ENCODE measurements at regions not wholly inside any gene's neighbourhood (a gene's known extent, or its start where the extent isn't known, plus 50 kb on each side); places are given as distances from the start of the nearest gene placed in this dataset.
"Not testable (repeated sequence)": the region's sequence is repeated elsewhere in the genome, so short reads cannot be mapped to it uniquely, and the experiment has no call there.

DNA sequence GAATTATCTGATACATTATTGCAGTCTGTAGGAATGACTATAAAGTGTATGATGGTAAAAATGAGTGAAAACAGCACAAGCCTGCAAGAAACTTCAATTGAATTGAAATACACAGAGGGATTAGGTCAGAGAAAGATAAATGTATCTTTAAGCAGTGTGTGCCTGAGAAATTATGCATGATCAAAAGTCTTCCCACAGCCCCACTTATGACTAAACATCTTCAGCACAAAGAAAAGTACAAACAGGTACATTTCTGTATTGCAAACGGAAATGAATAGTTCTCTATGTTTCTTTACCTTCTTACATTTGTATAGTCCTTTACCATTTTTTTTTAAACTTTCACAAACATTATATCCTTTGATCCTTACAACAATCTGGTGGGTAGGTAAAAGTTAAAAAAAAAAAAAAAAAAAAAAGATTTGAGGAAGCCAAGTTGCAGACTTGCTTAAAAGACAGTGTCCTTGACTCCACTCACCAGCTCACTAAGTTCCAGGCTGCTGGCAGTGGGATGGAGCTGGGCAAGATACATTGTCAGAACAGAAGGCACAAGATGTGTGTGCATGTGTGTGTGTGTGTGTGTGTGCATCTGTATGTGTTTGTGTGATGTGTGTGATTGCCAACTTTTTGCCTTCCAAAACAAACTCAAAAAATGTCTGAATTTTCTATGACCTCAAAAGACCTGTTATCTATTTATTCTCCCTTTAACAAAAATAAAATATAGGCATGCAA is 423.7 kb upstream of the ACVR2A start:
- Histone ChIP-seq H4K20me1 (no peaks in the 10 kb centered on the region), H3K9me3 (replicated peaks in 1 of 11) (no peaks in the 10 kb centered on the region), H3K4me2 (no peak overlapping the region), H3K27me3 (no peaks in the 10 kb centered on the region), H3K9ac (no peak overlapping the region), H3K36me3 (no peaks in the 10 kb centered on the region), H3K27ac (no peak overlapping the region), H3K4me3 (no peak overlapping the region), H3K4me1 (peaks cover 0 to 22% (median 0%) of the 10 kb centered on the region in 10 experiments; a peak in 7 of 20 replicates)
- no peak for TF ChIP-seq Cebpa-rat (IDR thresholded peaks at IDR 0.05)

DNA sequence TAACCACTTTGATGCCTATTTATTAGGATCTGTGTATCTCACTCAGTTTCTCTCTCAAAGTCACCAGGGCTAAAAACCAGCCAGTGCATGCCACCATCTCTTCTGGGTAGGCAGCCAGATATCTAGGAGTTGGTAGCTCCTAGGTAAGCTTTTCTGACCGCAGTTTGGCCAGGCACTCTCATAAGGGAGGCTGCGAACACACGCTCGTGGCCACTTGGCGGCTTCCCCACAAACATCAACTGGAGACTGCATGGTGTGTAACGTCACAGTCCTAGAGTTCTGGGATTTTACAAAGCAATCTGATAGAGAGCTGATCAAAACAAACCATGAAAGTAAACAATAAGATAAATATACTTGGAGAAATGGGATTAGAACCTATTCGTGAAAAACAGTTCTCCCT is 424.3 kb upstream of the ACVR2A start:
- H3K9ac ChIP-seq, result no peak overlapping the region
- peaks cover 0 to 16% (median 0%) of the 10 kb centered on the region in 10 experiments; a peak in 7 of 20 replicates for H3K4me1 ChIP-seq
- H3K27me3 ChIP-seq, result no peaks in the 10 kb centered on the region
- no peaks in the 10 kb centered on the region for H3K36me3 ChIP-seq
- no peak overlapping the region for H3K27ac ChIP-seq
- H3K4me2 ChIP-seq, result no peak overlapping the region
- no peak for TF ChIP-seq Cebpa-rat (IDR thresholded peaks at IDR 0.05)
- H3K9me3 ChIP-seq (replicated peaks in 1 of 11), result no peaks in the 10 kb centered on the region
- no peaks in the 10 kb centered on the region for H4K20me1 ChIP-seq
- H3K4me3 ChIP-seq, result no peak overlapping the region

DNA sequence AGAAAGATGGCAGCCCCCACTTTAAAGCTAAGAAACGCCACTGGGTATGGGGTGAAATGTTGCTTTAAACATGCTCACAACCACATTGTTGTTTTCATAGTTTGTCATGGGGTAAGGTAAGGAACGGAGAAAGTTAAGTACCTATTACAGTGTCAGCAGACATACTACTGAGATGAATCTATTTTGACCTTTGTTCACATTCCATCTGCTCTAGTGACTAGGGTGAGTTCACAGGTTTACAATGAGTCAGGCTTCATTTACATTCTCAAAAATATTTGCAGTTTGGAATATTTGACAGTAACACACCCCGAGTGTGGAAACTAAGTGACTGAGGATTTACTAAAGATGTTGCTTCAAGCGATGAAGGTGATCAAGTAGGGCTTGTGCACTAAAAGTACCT is 428.7 kb upstream of the ACVR2A start:
- H3K27ac ChIP-seq, result no peak overlapping the region
- H4K20me1 ChIP-seq, result no peaks in the 10 kb centered on the region
- no peak for TF ChIP-seq Cebpa-rat (IDR thresholded peaks at IDR 0.05)
- no peaks in the 10 kb centered on the region for H3K4me1 ChIP-seq
- H3K36me3 ChIP-seq, result no peaks in the 10 kb centered on the region
- H3K4me2 ChIP-seq, result no peak overlapping the region
- H3K27me3 ChIP-seq, result no peaks in the 10 kb centered on the region
- no peak overlapping the region for H3K4me3 ChIP-seq
- peaks cover 0 to 13% (median 0%) of the 10 kb centered on the region in 11 experiments; a peak in 5 of 22 replicates for H3K9me3 ChIP-seq (replicated peaks in 1 of 11)
- H3K9ac ChIP-seq, result no peak overlapping the region

DNA sequence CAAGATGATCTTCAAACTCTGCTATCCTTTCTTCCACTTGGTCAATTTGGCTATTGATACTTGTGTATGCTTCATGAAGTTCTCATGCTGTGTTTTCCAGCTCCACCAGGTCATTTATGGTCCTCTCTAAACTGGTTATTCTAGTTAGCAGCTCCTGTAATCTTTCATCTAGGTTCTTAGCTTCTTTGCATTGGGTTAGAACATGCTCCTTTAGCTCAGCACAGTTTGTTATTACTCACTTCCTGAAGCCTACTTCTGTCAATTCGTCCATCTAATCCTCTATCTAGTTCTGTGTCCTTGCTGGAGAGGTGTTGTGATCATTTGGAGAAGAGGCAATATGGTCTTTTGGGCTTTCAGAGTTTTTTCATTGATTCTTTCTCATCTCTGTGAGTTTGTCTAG is 430.2 kb upstream of the ACVR2A start:
- not testable (repeated sequence) for H3K4me2 ChIP-seq, H3K4me3 ChIP-seq, H3K36me3 ChIP-seq, H3K27ac ChIP-seq, H3K27me3 ChIP-seq, H3K4me1 ChIP-seq, H4K20me1 ChIP-seq, H3K9ac ChIP-seq
- peaks cover 0 to 17% (median 0%) of the 10 kb centered on the region in 11 experiments; a peak in 5 of 22 replicates for H3K9me3 ChIP-seq (replicated peaks in 1 of 11)

DNA sequence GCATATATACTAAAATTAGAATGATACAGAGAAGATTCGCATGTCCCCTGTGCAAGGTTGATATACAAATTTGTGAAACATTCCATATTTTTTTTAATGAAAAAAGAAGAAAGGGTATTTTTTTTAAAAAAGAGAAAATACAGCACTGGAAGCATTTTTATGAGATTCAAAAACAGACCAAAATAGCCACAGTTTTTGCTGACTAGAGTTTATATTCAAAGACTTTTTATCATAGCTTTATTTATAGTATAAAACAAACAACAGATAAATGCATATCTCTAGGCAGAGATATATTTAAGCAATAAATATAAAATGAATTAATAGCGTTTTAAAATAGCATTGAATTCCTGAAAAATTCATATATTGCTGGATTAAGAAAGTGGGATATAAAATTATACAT is 436.5 kb upstream of the ACVR2A start:
- no peaks in the 10 kb centered on the region for H3K27me3 ChIP-seq
- H3K9ac ChIP-seq, result no peak overlapping the region
- no peaks in the 10 kb centered on the region for H3K4me1 ChIP-seq
- H3K4me2 ChIP-seq, result no peak overlapping the region
- no peak overlapping the region for H3K4me3 ChIP-seq
- H3K36me3 ChIP-seq, result no peaks in the 10 kb centered on the region
- H3K9me3 ChIP-seq (replicated peaks in 1 of 11), result peaks cover 0 to 17% (median 0%) of the 10 kb centered on the region in 11 experiments; a peak in 5 of 22 replicates
- no peak overlapping the region for H3K27ac ChIP-seq
- H4K20me1 ChIP-seq, result no peaks in the 10 kb centered on the region
- TF ChIP-seq Cebpa-rat (IDR thresholded peaks at IDR 0.05), result no peak

DNA sequence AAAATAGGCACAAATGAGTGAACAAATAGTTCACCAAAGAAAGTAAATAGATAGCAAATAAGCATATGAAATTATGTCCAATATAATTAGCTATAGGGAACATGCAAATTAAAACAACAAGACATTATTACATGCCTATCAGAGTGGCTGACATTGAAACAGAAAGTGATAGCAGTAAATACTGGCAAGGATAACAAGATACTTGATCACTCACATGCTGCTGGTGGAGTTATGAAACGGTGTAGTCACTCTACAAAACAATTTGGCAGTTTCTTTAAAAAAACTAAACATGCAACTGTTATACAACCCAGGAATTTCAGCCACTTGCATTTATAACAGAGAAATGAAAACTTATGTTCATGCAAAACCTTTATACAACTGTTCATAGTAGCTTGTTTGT is 439.2 kb upstream of the ACVR2A start:
- Histone ChIP-seq H3K4me1 (no peaks in the 10 kb centered on the region), H3K4me3 (no peak overlapping the region), H3K9me3 (replicated peaks in 1 of 11) (peaks cover 0 to 9% (median 0%) of the 10 kb centered on the region in 11 experiments; a peak in 2 of 22 replicates), H3K27me3 (no peaks in the 10 kb centered on the region), H3K27ac (no peak overlapping the region), H3K4me2 (no peak overlapping the region), H3K36me3 (no peaks in the 10 kb centered on the region), H3K9ac (no peak overlapping the region), H4K20me1 (no peaks in the 10 kb centered on the region)
- TF ChIP-seq Cebpa-rat (IDR thresholded peaks at IDR 0.05), result no peak

DNA sequence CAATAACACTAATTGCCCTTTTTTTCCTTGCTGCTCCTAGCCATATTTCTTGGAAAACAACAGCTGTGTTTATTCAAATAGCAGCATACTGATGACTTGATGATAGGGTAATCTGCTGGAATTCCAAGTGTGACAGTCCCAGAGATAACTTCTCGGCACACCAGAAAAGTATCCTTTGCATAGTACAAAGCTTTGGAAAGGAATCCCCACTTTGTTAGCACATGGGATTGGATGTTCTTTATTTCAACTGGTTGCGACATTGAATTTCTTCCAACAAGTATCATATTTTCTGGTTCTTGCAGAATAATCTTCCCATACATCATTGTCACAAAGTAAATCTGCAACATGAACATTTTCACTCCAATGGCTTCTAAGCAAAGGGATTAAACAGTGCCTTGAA is 445.8 kb upstream of the ACVR2A start:
- H3K4me1 ChIP-seq, result no peaks in the 10 kb centered on the region
- H3K27me3 ChIP-seq, result no peaks in the 10 kb centered on the region
- no peak overlapping the region for H3K4me2 ChIP-seq
- H3K4me3 ChIP-seq, result no peak overlapping the region
- H3K9ac ChIP-seq, result no peak overlapping the region
- no peak overlapping the region for H3K27ac ChIP-seq
- no peaks in the 10 kb centered on the region for H3K36me3 ChIP-seq
- no peaks in the 10 kb centered on the region for H3K9me3 ChIP-seq (replicated peaks in 1 of 11)
- TF ChIP-seq Cebpa-rat (IDR thresholded peaks at IDR 0.05), result no peak
- no peaks in the 10 kb centered on the region for H4K20me1 ChIP-seq

DNA sequence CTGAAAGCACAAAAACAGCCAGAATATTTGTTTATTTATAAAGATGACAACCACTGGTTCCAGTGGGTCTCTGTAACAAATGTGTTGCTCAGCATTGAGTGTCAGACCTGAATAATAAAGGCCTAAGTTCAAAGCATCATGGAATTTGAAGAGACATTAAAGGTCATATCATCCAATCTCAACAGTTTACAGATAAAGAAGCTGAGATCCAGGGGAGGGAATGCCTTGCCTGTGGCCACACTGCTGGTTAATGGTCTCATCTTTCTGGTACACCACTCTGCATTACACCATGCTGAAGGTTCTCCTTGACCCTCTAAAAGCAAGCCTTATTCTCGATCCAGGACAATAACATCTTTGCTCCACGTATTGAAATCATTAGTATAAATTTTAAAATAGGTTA is 446.5 kb upstream of the ACVR2A start:
- Histone ChIP-seq H4K20me1 (no peaks in the 10 kb centered on the region), H3K9ac (no peak overlapping the region), H3K27ac (no peak overlapping the region), H3K36me3 (no peaks in the 10 kb centered on the region), H3K4me2 (no peak overlapping the region), H3K4me3 (no peak overlapping the region), H3K27me3 (no peaks in the 10 kb centered on the region), H3K4me1 (no peaks in the 10 kb centered on the region), H3K9me3 (replicated peaks in 1 of 11) (no peaks in the 10 kb centered on the region)
- TF ChIP-seq Cebpa-rat (IDR thresholded peaks at IDR 0.05), result no peak

DNA sequence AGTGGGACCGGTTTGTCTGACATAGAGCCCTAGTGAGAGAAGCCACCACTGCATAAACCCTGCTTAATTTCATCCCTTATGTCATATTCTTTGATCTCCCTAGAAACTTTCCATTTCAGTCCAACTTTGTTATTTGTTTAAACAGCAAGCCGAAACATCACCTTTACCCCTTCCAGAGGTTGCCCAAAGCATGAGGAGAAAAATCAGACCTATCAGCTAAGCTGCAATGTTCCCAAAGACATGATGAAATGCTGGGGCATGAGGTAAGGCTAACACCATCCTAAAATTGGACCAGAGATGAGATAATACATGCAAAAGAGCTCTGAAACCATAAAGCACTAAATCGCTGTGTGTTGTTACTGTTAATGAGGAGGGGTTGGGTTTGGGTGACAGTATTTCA is 447.9 kb upstream of the ACVR2A start:
- no peaks in the 10 kb centered on the region for H4K20me1 ChIP-seq
- TF ChIP-seq Cebpa-rat (IDR thresholded peaks at IDR 0.05), result no peak
- H3K27me3 ChIP-seq, result no peaks in the 10 kb centered on the region
- no peaks in the 10 kb centered on the region for H3K9me3 ChIP-seq (replicated peaks in 1 of 11)
- H3K4me1 ChIP-seq, result peaks cover 0 to 3% (median 0%) of the 10 kb centered on the region in 10 experiments; a peak in 2 of 20 replicates
- no peak overlapping the region for H3K4me2 ChIP-seq
- H3K36me3 ChIP-seq, result no peaks in the 10 kb centered on the region
- no peak overlapping the region for H3K4me3 ChIP-seq
- H3K27ac ChIP-seq, result no peak overlapping the region
- H3K9ac ChIP-seq, result no peak overlapping the region

DNA sequence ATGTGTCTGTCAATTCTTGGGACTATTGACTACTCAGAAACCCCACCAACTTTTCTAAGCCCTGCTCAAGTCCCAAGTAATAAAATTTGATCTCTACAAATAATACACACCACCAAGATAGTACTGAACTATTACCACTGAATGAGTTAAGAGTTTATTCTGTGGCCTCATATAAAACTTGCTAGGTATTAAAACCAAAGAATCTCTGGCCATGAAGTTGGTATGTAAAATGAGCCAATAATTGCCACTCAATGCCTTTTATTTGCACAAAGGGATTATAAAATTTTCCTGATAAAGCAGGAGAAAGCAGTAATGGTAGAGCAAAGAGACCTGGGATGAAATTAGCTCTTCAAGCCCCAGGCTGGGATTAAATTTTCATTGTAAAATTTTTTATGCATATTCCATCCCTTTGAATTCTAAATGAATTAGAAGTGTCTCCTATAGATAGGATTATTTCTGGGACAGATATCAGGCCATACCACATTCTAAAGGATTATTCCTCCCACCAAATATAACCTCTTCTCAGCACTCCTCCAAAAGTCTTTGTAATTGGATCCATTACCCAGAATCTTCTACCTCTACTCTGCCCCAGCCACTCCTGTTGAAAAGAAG is 450.5 kb upstream of the ACVR2A start:
- Histone ChIP-seq H3K27ac (no peak overlapping the region), H3K27me3 (no peaks in the 10 kb centered on the region), H3K36me3 (no peaks in the 10 kb centered on the region), H3K9me3 (replicated peaks in 1 of 11) (no peaks in the 10 kb centered on the region), H4K20me1 (no peaks in the 10 kb centered on the region), H3K4me1 (peaks cover 0 to 7% (median 0%) of the 10 kb centered on the region in 10 experiments; a peak in 2 of 20 replicates), H3K4me3 (no peak overlapping the region), H3K9ac (no peak overlapping the region), H3K4me2 (no peak overlapping the region)
- no peak for TF ChIP-seq Cebpa-rat (IDR thresholded peaks at IDR 0.05)
